HG02798 (cell line): ENCODE measurements at regions not wholly inside any gene's neighbourhood (a gene's known extent, or its start where the extent isn't known, plus 50 kb on each side); places are given as distances from the start of the nearest gene placed in this dataset.
A peak's percentile ranks its signal among the peaks of the same experiment; 100 is the strongest.

Experiments
- ATAC-seq: cut with Tn5 transposase; IDR thresholded peaks from one replicate; pipeline ENCODE4 v1.9.1; 2021; ENCODE audit warnings: mild to moderate bottlenecking; ENCODE audit not compliant: unreplicated experiment, poor library complexity

- no peak for ATAC-seq
Observed at GRCh38 chr5:148708854-148709253, 54.5 kb upstream of the HTR4 start.

- no peak for ATAC-seq
Observed at GRCh38 chr5:148711961-148712360, 57.6 kb upstream of the HTR4 start.

GRCh38 chr5:148713735-148714508 is 59.6 kb upstream of the HTR4 start:
- ATAC-seq = no peak

GRCh38 chr5:148716716-148717115 is 62.4 kb upstream of the HTR4 start:
- no peak for ATAC-seq

GRCh38 chr5:148717668-148718067 is 63.3 kb upstream of the HTR4 start:
- no peak for ATAC-seq

- no peak for ATAC-seq
Observed at GRCh38 chr5:148719605-148720004, 65.3 kb upstream of the HTR4 start.

- no peak for ATAC-seq
Observed at GRCh38 chr5:148720257-148720656, 65.9 kb upstream of the HTR4 start.

GRCh38 chr5:148723143-148723542 is 68.8 kb upstream of the HTR4 start:
- ATAC-seq = no peak

GRCh38 chr5:148725675-148726074 is 71.3 kb upstream of the HTR4 start:
- no peak for ATAC-seq

- no peak for ATAC-seq
Observed at GRCh38 chr5:148729182-148729581, 74.9 kb upstream of the HTR4 start.

- no peak for ATAC-seq
Observed at GRCh38 chr5:148730270-148730669, 75.9 kb upstream of the HTR4 start.

GRCh38 chr5:148730942-148731898 is 76.9 kb upstream of the HTR4 start:
- ATAC-seq = peak; percentile 93

GRCh38 chr5:148732692-148733091 is 78.4 kb upstream of the HTR4 start:
- ATAC-seq = no peak

GRCh38 chr5:148733601-148734438 is 79.5 kb upstream of the HTR4 start:
- ATAC-seq = peak; percentile 40

GRCh38 chr5:148734518-148734917 is 80.2 kb upstream of the HTR4 start:
- ATAC-seq = no peak

GRCh38 chr5:148735301-148735835 is 81.0 kb upstream of the HTR4 start:
- no peak for ATAC-seq

GRCh38 chr5:148739023-148739422 is 84.7 kb upstream of the HTR4 start:
- no peak for ATAC-seq

- no peak for ATAC-seq
Observed at GRCh38 chr5:148739524-148739923, 85.2 kb upstream of the HTR4 start.

GRCh38 chr5:148740079-148740858 is 85.9 kb upstream of the HTR4 start:
- ATAC-seq = no peak
